ENCODE measurements at regions not wholly inside any gene's neighbourhood (a gene's known extent, or its start where the extent isn't known, plus 50 kb on each side); places are given as distances from the start of the nearest gene placed in this dataset.

GRCh38 chr2:52897511-52898044, 870.0 kb upstream of the CHAC2 start:
- Mint-ChIP-seq H3K27me3 (ENCODE audit: low read depth, poor library complexity) (no peaks in the 10 kb centered on the region), H3K36me3 (ENCODE audit: low read depth) (peaks cover 5% of the 10 kb centered on the region), H3K27ac (no peak overlapping the region), H3K4me3 (no peak overlapping the region), H3K9me3 (peaks cover 42% of the 10 kb centered on the region), H3K4me1 (no peaks in the 10 kb centered on the region)
- DNase-seq: no peak
- TF ChIP-seq CTCF (IDR thresholded peaks at IDR 0.05): no peak

- no peak overlapping the region for H3K4me3 Mint-ChIP-seq
- H3K9me3 Mint-ChIP-seq: peaks cover 39% of the 10 kb centered on the region
- DNase-seq: no peak
- TF ChIP-seq CTCF (IDR thresholded peaks at IDR 0.05): no peak
- peaks cover 6% of the 10 kb centered on the region for H3K36me3 Mint-ChIP-seq (ENCODE audit: low read depth)
- no peak overlapping the region for H3K27ac Mint-ChIP-seq
- H3K27me3 Mint-ChIP-seq (ENCODE audit: low read depth, poor library complexity): no peaks in the 10 kb centered on the region
- no peaks in the 10 kb centered on the region for H3K4me1 Mint-ChIP-seq
Measured at GRCh38 chr2:52895726-52896340, 871.8 kb upstream of the CHAC2 start.

GRCh38 chr2:52886556-52886955, 881.0 kb upstream of the CHAC2 start:
- Mint-ChIP-seq H3K36me3 (ENCODE audit: low read depth) (no peaks in the 10 kb centered on the region), H3K27me3 (ENCODE audit: low read depth, poor library complexity) (no peaks in the 10 kb centered on the region), H3K4me1 (no peaks in the 10 kb centered on the region), H3K9me3 (peaks cover 4% of the 10 kb centered on the region), H3K4me3 (no peak overlapping the region), H3K27ac (no peak overlapping the region)
- DNase-seq: no peak
- no peak for TF ChIP-seq CTCF (IDR thresholded peaks at IDR 0.05)

GRCh38 chr2:52884761-52885352, 882.7 kb upstream of the CHAC2 start:
- no peak for TF ChIP-seq CTCF (IDR thresholded peaks at IDR 0.05)
- Mint-ChIP-seq H3K9me3 (no peaks in the 10 kb centered on the region), H3K27me3 (ENCODE audit: low read depth, poor library complexity) (no peaks in the 10 kb centered on the region), H3K36me3 (ENCODE audit: low read depth) (no peaks in the 10 kb centered on the region), H3K27ac (no peak overlapping the region), H3K4me3 (no peak overlapping the region), H3K4me1 (no peaks in the 10 kb centered on the region)
- DNase-seq: no peak

GRCh38 chr2:52882974-52883373, 884.6 kb upstream of the CHAC2 start:
- Mint-ChIP-seq H3K27me3 (ENCODE audit: low read depth, poor library complexity) (no peaks in the 10 kb centered on the region), H3K4me3 (no peak overlapping the region), H3K4me1 (no peaks in the 10 kb centered on the region), H3K9me3 (no peaks in the 10 kb centered on the region), H3K27ac (no peak overlapping the region), H3K36me3 (ENCODE audit: low read depth) (no peaks in the 10 kb centered on the region)
- DNase-seq: no peak
- TF ChIP-seq CTCF (IDR thresholded peaks at IDR 0.05): no peak

- peaks cover 1% of the 10 kb centered on the region for H3K27me3 Mint-ChIP-seq (ENCODE audit: low read depth, poor library complexity)
- H3K4me3 Mint-ChIP-seq: no peak overlapping the region
- no peak for DNase-seq
- H3K4me1 Mint-ChIP-seq: no peaks in the 10 kb centered on the region
- H3K9me3 Mint-ChIP-seq: no peaks in the 10 kb centered on the region
- H3K36me3 Mint-ChIP-seq (ENCODE audit: low read depth): no peaks in the 10 kb centered on the region
- no peak for TF ChIP-seq CTCF (IDR thresholded peaks at IDR 0.05)
- H3K27ac Mint-ChIP-seq: no peak overlapping the region
Measured at GRCh38 chr2:52881606-52882005, 886.0 kb upstream of the CHAC2 start.
